ENCODE measurements at regions not wholly inside any gene's neighbourhood (a gene's known extent, or its start where the extent isn't known, plus 50 kb on each side); places are given as distances from the start of the nearest gene placed in this dataset.

GRCh38 chr18:2442726-2443275, 128.5 kb downstream of the METTL4 start:
- TF ChIP-seq POLR2A (IDR thresholded peaks at IDR 0.05) (no peak), CTCF (IDR thresholded peaks at IDR 0.05) (no peak)

Measured in right lobe of liver (tissue), 4 donors.